Liver (tissue), 7 donors: ENCODE measurements at regions not wholly inside any gene's neighbourhood (a gene's known extent, or its start where the extent isn't known, plus 50 kb on each side); places are given as distances from the start of the nearest gene placed in this dataset.

Experiments
- DNase-seq: peaks from one replicate; pipeline ENCODE4 v3.0.0-alpha.2; 2017; ENCODE audit warnings: low spot score
- H3K27ac ChIP-seq, 2 donors: one replicate each; pipeline ENCODE4 v1.7.0; 2013; ENCODE audit warnings: inconsistent platforms in 2 of 2, low read length in 2 of 2, control low read depth in 1 of 2, low read depth in 1 of 2, mild to moderate bottlenecking in 1 of 2
- H3K27me3 ChIP-seq, 4 donors: one replicate each; pipeline versions ENCODE4 v1.6.1 to v1.7.0; 2013; ENCODE audit warnings: low read length in 3 of 4, inconsistent platforms in 1 of 4, mild to moderate bottlenecking in 1 of 4, moderate library complexity in 1 of 4; ENCODE audit not compliant: control insufficient read depth in 4 of 4, insufficient read depth in 4 of 4
- H3K36me3 ChIP-seq, 4 donors: one replicate each; pipeline versions ENCODE4 v1.6.1 to v1.7.0; 2013; ENCODE audit warnings: low read length in 3 of 4, mild to moderate bottlenecking in 3 of 4, low read depth in 1 of 4, moderate library complexity in 1 of 4; ENCODE audit not compliant: control insufficient read depth in 4 of 4, insufficient read depth in 3 of 4
- H3K4me1 ChIP-seq, 4 donors: one replicate each; pipeline versions ENCODE4 v1.6.1 to v1.7.0; 2013; ENCODE audit warnings: low read length in 3 of 4, mild to moderate bottlenecking in 3 of 4, moderate library complexity in 1 of 4; ENCODE audit not compliant: control insufficient read depth in 4 of 4, insufficient read depth in 4 of 4
- H3K4me3 ChIP-seq, 3 donors: one replicate each; pipeline versions ENCODE4 v1.6.1 to v1.7.0; 2013; ENCODE audit warnings: low read length in 3 of 3, control low read depth in 1 of 3, low read depth in 1 of 3, mild to moderate bottlenecking in 1 of 3
- H3K9ac ChIP-seq, 2 donors: one replicate each; pipeline ENCODE4 v1.7.0; 2013; ENCODE audit warnings: low read length in 2 of 2, mild to moderate bottlenecking in 2 of 2, moderate library complexity in 2 of 2, control low read depth in 1 of 2, low read depth in 1 of 2
- H3K9me3 ChIP-seq, 4 donors: one replicate each; pipeline versions ENCODE4 v1.6.1 to v1.7.0; 2013; ENCODE audit warnings: low read length in 3 of 4; ENCODE audit not compliant: control insufficient read depth in 4 of 4
- EGR1 ChIP-seq, 2 donors: IDR thresholded peaks; 2 replicates each; pipeline ENCODE4 v1.6.1; 2016 to 2018; ENCODE audit warnings: antibody characterized with exemption in 2 of 2, low read depth in 2 of 2
- FOXA1 ChIP-seq: IDR thresholded peaks from 2 replicates; pipeline ENCODE4 v1.6.1; 2016; ENCODE audit warnings: antibody characterized with exemption
- FOXA2 ChIP-seq: IDR thresholded peaks from 2 replicates; pipeline ENCODE4 v1.6.1; 2016; ENCODE audit warnings: antibody characterized with exemption
- GABPA ChIP-seq, 2 donors: IDR thresholded peaks in 1 of 2; conservative IDR thresholded peaks in 1 of 2; 2 replicates each; pipeline ENCODE4 v1.6.1; 2016; ENCODE audit warnings: antibody characterized with exemption in 2 of 2, mild to moderate bottlenecking in 1 of 2, moderate library complexity in 1 of 2
- HNF4A ChIP-seq, 2 donors: conservative IDR thresholded peaks; 2 replicates each; pipeline ENCODE4 v1.6.1; 2016; ENCODE audit warnings: antibody characterized with exemption in 2 of 2, mild to moderate bottlenecking in 2 of 2
- HNF4G ChIP-seq: IDR thresholded peaks from 2 replicates; pipeline ENCODE4 v1.6.1; 2016; ENCODE audit warnings: antibody characterized with exemption
- JUND ChIP-seq, 2 donors: IDR thresholded peaks; 2 replicates each; pipeline ENCODE4 v1.6.1; 2016; ENCODE audit warnings: antibody characterized with exemption in 2 of 2
- NR2F2 ChIP-seq: IDR thresholded peaks from 2 replicates; pipeline ENCODE4 v1.6.1; 2016; ENCODE audit warnings: antibody characterized with exemption
- RAD21 ChIP-seq, 2 donors: IDR thresholded peaks; 2 replicates each; pipeline ENCODE4 v1.6.1; 2016; ENCODE audit warnings: antibody characterized with exemption in 2 of 2, mild to moderate bottlenecking in 2 of 2
- RXRA ChIP-seq, 2 donors: IDR thresholded peaks; 2 replicates each; pipeline ENCODE4 v1.6.1; 2017 to 2018; ENCODE audit warnings: antibody characterized with exemption in 2 of 2, mild to moderate bottlenecking in 1 of 2
- TAF1 ChIP-seq: conservative IDR thresholded peaks from 2 replicates; pipeline ENCODE4 v1.6.1; 2016; ENCODE audit warnings: antibody characterized with exemption, mild to moderate bottlenecking
- YY1 ChIP-seq: IDR thresholded peaks from 2 replicates; pipeline ENCODE4 v1.6.1; 2016; ENCODE audit warnings: antibody characterized with exemption, mild to moderate bottlenecking
- ZBTB33 ChIP-seq: IDR thresholded peaks from 2 replicates; pipeline ENCODE4 v1.6.1; 2016; ENCODE audit warnings: antibody characterized with exemption
- WGBS: extraction: QIAGEN DNeasy Blood & Tissue Kit; methylation state at CpG from one replicate; pipeline ENCODE4 v1.1.7; 2013; 5-methylcytosine and 5-hydroxymethylcytosine counted together
- TF ChIP-seq, protein P1 (sequence below): IDR thresholded peaks from 2 replicates; pipeline ENCODE4 v1.6.1; 2016; ENCODE audit warnings: antibody characterized with exemption
- TF ChIP-seq, protein P2 (sequence below): IDR thresholded peaks from 2 replicates; pipeline ENCODE4 v1.6.1; 2016; ENCODE audit warnings: antibody characterized with exemption, mild to moderate bottlenecking
- TF ChIP-seq, protein P3 (sequence below): IDR thresholded peaks from 2 replicates; pipeline ENCODE4 v1.6.1; 2016; ENCODE audit warnings: antibody characterized with exemption
- donor health status: healthy.
- donor health status: healthy.
- donor health status: healthy.
- donor health status: healthy.

GRCh38 chr10:123603130-123603529, 63.0 kb upstream of the GPR26 start:
- Histone ChIP-seq H3K4me3 (no peak overlapping the region), H3K27ac (no peak overlapping the region), H3K4me1 (no peaks in the 10 kb centered on the region), H3K36me3 (no peaks in the 10 kb centered on the region), H3K9me3 (peaks cover 0 to 6% (median 3%) of the 10 kb centered on the region in 4 donors), H3K9ac (no peak overlapping the region), H3K27me3 (peaks cover 0 to 11% (median 3%) of the 10 kb centered on the region in 4 donors)
- TF ChIP-seq JUND (IDR thresholded peaks at IDR 0.05): no peak
- TF ChIP-seq ZBTB33: no peak
- no peak for TF ChIP-seq YY1
- TF ChIP-seq HNF4G: no peak
- TF ChIP-seq, protein P1, sequence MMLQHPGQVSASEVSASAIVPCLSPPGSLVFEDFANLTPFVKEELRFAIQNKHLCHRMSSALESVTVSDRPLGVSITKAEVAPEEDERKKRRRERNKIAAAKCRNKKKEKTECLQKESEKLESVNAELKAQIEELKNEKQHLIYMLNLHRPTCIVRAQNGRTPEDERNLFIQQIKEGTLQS: no peak
- TF ChIP-seq TAF1: no peak
- TF ChIP-seq, protein P2, sequence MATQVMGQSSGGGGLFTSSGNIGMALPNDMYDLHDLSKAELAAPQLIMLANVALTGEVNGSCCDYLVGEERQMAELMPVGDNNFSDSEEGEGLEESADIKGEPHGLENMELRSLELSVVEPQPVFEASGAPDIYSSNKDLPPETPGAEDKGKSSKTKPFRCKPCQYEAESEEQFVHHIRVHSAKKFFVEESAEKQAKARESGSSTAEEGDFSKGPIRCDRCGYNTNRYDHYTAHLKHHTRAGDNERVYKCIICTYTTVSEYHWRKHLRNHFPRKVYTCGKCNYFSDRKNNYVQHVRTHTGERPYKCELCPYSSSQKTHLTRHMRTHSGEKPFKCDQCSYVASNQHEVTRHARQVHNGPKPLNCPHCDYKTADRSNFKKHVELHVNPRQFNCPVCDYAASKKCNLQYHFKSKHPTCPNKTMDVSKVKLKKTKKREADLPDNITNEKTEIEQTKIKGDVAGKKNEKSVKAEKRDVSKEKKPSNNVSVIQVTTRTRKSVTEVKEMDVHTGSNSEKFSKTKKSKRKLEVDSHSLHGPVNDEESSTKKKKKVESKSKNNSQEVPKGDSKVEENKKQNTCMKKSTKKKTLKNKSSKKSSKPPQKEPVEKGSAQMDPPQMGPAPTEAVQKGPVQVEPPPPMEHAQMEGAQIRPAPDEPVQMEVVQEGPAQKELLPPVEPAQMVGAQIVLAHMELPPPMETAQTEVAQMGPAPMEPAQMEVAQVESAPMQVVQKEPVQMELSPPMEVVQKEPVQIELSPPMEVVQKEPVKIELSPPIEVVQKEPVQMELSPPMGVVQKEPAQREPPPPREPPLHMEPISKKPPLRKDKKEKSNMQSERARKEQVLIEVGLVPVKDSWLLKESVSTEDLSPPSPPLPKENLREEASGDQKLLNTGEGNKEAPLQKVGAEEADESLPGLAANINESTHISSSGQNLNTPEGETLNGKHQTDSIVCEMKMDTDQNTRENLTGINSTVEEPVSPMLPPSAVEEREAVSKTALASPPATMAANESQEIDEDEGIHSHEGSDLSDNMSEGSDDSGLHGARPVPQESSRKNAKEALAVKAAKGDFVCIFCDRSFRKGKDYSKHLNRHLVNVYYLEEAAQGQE: no peak
- TF ChIP-seq FOXA1: no peak
- TF ChIP-seq NR2F2: no peak
- TF ChIP-seq, protein P3, sequence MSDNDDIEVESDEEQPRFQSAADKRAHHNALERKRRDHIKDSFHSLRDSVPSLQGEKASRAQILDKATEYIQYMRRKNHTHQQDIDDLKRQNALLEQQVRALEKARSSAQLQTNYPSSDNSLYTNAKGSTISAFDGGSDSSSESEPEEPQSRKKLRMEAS: no peak
- no peak for TF ChIP-seq FOXA2
- no peak for DNase-seq
- 45% methylated on average over 4 of the region's 4 CpGs for WGBS

GRCh38 chr10:123604506-123604905, 61.6 kb upstream of the GPR26 start:
- Histone ChIP-seq H3K9me3 (peaks cover 0 to 6% (median 3%) of the 10 kb centered on the region in 4 donors), H3K9ac (no peak overlapping the region), H3K36me3 (no peaks in the 10 kb centered on the region), H3K27me3 (peaks cover 0 to 11% (median 3%) of the 10 kb centered on the region in 4 donors), H3K4me1 (no peaks in the 10 kb centered on the region), H3K27ac (no peak overlapping the region), H3K4me3 (no peak overlapping the region)
- TF ChIP-seq FOXA1: no peak
- no peak for TF ChIP-seq JUND (IDR thresholded peaks at IDR 0.05)
- TF ChIP-seq RAD21 (IDR thresholded peaks at IDR 0.05): no peak
- TF ChIP-seq RXRA (IDR thresholded peaks at IDR 0.05): no peak
- TF ChIP-seq HNF4G: no peak
- TF ChIP-seq, protein P3: no peak
- TF ChIP-seq HNF4A (conservative IDR thresholded peaks at IDR 0.05): no peak
- TF ChIP-seq GABPA (IDR thresholded peaks at IDR 0.05 in 1 of 2, conservative IDR thresholded peaks at IDR 0.05 in 1 of 2): no peak
- TF ChIP-seq YY1: no peak
- no peak for TF ChIP-seq TAF1
- TF ChIP-seq FOXA2: no peak
- TF ChIP-seq ZBTB33: no peak
- no peak for TF ChIP-seq NR2F2
- TF ChIP-seq EGR1 (IDR thresholded peaks at IDR 0.05; ENCODE audit: low read depth in 2 of 2): no peak
- TF ChIP-seq, protein P2: no peak
- DNase-seq: no peak
- 61% methylated on average over 6 of the region's 6 CpGs for WGBS
